HG02943 (cell line): ENCODE measurements at regions not wholly inside any gene's neighbourhood (a gene's known extent, or its start where the extent isn't known, plus 50 kb on each side); places are given as distances from the start of the nearest gene placed in this dataset.
"Not testable (repeated sequence)": the region's sequence is repeated elsewhere in the genome, so short reads cannot be mapped to it uniquely, and the experiment has no call there.

Experiments used
- ATAC-seq: cut with Tn5 transposase; IDR thresholded peaks from one replicate; pipeline ENCODE4 v1.9.1; 2021; ENCODE audit warnings: mild to moderate bottlenecking, low read depth, moderate library complexity; ENCODE audit not compliant: unreplicated experiment

- no peak for ATAC-seq
These were observed 57.1 kb upstream of the EOMES start for GRCh38 chr3:27779176-27779575.

- no peak for ATAC-seq
These were observed 67.3 kb upstream of the EOMES start for GRCh38 chr3:27789420-27789819.

GRCh38 chr3:27791956-27792355 lies 69.8 kb upstream of the EOMES start:
- ATAC-seq: no peak

- ATAC-seq: no peak
These were observed 70.7 kb upstream of the EOMES start for GRCh38 chr3:27792869-27793268.

GRCh38 chr3:27794211-27794610 lies 72.1 kb upstream of the EOMES start:
- no peak for ATAC-seq

- ATAC-seq: no peak
These were observed 74.3 kb upstream of the EOMES start for GRCh38 chr3:27796365-27796875.

- no peak for ATAC-seq
These were observed 75.7 kb upstream of the EOMES start for GRCh38 chr3:27797773-27798172.

GRCh38 chr3:27800261-27800660 lies 78.1 kb upstream of the EOMES start:
- ATAC-seq: no peak

- ATAC-seq: no peak
These were observed 80.3 kb upstream of the EOMES start for GRCh38 chr3:27802425-27802824.

- ATAC-seq: no peak
These were observed 80.7 kb upstream of the EOMES start for GRCh38 chr3:27802849-27803248.

GRCh38 chr3:27805282-27805681 lies 83.2 kb upstream of the EOMES start:
- ATAC-seq: no peak

GRCh38 chr3:27813255-27813654 lies 91.1 kb upstream of the EOMES start:
- no peak for ATAC-seq

- ATAC-seq: not testable (repeated sequence)
These were observed 99.5 kb upstream of the EOMES start for GRCh38 chr3:27821609-27822008.

GRCh38 chr3:27824312-27825200 lies 102.4 kb upstream of the EOMES start:
- ATAC-seq: no peak

- ATAC-seq: no peak
These were observed 104.3 kb upstream of the EOMES start for GRCh38 chr3:27826448-27826847.

- ATAC-seq: no peak
These were observed 104.9 kb upstream of the EOMES start for GRCh38 chr3:27827041-27827440.

- no peak for ATAC-seq
These were observed 118.9 kb upstream of the EOMES start for GRCh38 chr3:27840807-27841594.

- no peak for ATAC-seq
These were observed 122.0 kb upstream of the EOMES start for GRCh38 chr3:27844052-27844675.

- ATAC-seq: no peak
These were observed 125.6 kb upstream of the EOMES start for GRCh38 chr3:27847697-27848096.

- ATAC-seq: no peak
These were observed 126.7 kb upstream of the EOMES start for GRCh38 chr3:27848826-27849225.

- no peak for ATAC-seq
These were observed 137.7 kb upstream of the EOMES start for GRCh38 chr3:27859821-27860220.
